Astrocyte of the cerebellum (primary cell): ENCODE measurements at regions not wholly inside any gene's neighbourhood (a gene's known extent, or its start where the extent isn't known, plus 50 kb on each side); places are given as distances from the start of the nearest gene placed in this dataset.
"Not testable (repeated sequence)": the region's sequence is repeated elsewhere in the genome, so short reads cannot be mapped to it uniquely, and the experiment has no call there.

Source experiments
- DNase-seq: peaks from one replicate; pipeline ENCODE4 v3.0.0-alpha.2; 2011; ENCODE audit warnings: low read depth
- H3K4me3 ChIP-seq: 2 replicates; pipeline ENCODE4 v1.5.1; 2011; ENCODE audit warnings: mild to moderate bottlenecking, low read depth, low read length, moderate library complexity
- CTCF ChIP-seq: IDR thresholded peaks from 2 replicates; pipeline ENCODE4 v1.5.1; 2012; ENCODE audit warnings: low read length, low read depth, moderate library complexity, mild to moderate bottlenecking; ENCODE audit errors: missing control alignments
- in situ Hi-C: cut with HindIII; loops from 2 replicates; pipeline ENCODE4 v1.10.0; 2017; ENCODE audit warnings: low sequenced_read_pairs

DNA sequence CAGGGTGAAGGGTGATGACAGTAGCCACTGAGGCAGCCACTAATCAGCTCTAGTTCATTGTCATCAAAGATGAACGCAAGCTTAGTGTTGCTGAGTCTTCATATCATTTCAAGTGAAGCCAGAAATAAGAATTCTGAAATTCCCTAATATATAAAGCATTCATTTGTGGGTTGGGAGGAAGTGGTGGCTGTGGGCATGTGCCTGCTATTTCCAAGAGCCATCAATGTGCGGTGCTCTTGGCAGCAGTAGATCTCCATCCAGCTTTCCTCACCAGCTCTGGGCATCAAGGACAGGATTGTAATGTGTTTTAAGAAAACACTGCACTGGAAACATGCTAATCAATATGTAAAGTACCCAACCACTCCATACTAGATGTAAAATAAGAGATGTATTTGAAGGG lies 202.5 kb upstream of the AHR start:
- no peak for DNase-seq
- H3K4me3 ChIP-seq, result no peak overlapping the region
- in situ Hi-C loops, result no loop called here
- no peak for TF ChIP-seq CTCF

DNA sequence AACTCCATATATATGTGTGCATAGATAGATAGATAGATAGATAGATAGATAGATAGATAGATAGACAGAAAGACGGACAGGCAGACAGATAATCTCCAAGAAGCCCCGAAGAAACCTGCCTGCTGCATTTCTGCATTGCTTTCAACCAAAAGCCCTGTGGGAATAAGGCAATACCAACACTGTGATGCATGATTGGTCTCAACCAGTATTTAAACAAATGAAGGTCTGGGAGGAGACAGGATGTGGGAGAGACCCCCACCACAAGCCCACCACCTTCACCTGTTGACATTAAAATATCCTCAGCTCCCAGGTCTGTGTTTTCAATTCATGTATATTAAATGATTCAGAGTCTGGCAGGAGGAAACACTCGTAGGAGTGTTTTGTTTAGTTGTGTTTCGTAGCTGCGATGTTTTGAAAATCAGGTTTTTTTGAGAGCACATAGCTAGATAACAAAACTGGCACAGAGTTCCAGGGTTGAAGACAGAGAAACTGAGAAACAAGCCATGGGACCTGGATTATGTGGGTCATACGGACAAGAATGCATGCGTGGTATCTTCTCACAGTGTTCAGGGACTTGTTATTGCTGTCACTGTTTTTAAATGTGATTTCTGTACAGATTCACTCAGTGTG lies 200.7 kb upstream of the AHR start:
- DNase-seq, result no peak
- in situ Hi-C loops, result no loop called here
- H3K4me3 ChIP-seq, result no peak overlapping the region
- TF ChIP-seq CTCF, result no peak

GRCh38 chr7:17098515-17098914 lies 199.9 kb upstream of the AHR start:
- H3K4me3 ChIP-seq, result no peak overlapping the region
- DNase-seq, result no peak
- in situ Hi-C loops, result no loop called here
- no peak for TF ChIP-seq CTCF

DNA sequence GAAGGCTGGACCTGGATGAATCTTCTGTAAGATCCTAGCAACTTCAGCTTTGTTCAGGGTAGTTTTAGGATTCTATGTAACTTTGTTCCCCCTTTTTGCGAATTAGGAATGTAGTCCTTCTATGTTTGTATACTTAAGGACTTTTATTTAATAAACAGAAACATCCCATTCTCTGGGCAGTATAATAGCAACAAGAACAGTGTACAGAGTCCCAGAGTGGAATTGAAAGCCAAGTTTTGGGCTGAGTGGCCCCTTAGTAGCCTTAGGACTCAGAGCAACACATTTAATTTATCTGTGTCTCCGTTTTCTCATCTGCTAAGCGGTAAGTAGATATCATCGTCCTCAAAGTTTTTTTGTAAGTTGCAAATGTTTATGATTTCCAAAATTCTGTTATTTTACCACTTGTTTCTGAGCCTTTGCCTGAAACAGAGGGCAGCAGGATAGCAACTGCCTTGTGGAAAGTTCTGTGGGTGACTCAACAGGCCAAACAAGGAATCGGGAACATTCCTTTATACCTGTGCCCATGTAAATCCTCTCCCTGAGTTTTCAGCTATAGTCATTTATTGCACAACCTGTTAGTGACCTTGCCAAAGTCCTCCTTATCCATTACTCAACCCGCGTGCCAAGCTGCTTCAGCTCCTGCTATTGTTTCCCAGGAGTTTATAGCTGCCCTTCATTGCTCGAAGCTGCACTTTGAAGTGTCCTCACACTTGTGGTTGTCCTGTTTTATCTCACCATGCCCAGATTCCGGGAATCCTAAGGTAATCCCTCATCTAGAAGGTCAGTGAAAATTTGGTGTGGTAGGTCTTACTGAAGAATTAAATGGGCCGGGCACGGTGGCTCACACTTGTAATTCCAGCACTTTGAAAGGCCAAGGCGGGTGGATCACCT lies 199.1 kb upstream of the AHR start:
- in situ Hi-C loops, result no loop called here
- DNase-seq, result no peak
- TF ChIP-seq CTCF, result no peak
- no peak overlapping the region for H3K4me3 ChIP-seq

DNA sequence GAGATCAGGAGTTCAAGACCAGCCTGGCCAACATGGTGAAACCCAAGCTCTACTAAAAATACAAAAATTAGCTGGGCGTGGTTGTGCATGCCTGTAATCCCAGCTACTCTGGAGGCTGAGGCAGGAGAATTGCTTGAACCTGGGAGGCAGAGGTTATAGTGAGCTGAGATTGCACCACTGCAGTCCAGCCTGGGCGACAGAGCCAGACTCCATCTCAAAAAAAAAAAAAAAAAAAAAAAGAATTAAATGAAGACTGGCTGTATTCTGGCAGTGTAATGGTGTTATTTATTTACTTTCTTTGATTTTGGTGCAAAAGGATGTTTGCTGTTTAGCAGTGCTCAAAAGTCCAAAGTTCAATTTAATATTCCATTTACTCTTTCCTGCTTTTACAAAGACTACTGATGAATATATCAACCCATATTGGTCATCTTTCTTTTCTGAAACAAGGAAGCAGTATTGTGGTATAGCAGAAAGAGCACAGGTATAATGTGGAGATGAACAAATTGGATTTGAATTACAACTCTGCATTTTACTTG lies 198.4 kb upstream of the AHR start:
- H3K4me3 ChIP-seq, in situ Hi-C loops, DNase-seq: not testable (repeated sequence)

DNA sequence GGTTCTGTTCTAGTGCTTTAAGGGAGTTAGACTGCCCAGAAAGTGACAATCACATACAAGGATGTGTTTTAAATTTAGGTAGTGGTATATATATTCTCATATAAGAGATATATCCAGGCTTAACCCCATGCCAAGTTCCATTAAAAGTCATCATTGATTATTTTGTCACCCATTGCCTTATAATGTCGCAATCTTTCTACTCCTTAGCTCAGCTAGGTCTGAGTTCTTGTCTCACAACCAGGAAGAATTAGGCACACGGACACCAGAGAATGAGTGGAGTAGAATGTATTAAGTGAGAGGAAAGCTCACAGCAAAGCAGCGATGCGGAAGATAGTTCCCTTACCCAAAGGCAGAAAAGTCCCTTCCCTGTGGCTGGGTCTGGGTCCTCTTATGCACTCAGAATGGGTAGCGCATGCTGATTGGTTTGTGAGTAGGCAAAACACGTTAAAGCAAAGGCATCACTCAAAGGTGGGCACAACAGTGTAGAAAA lies 197.2 kb upstream of the AHR start:
- TF ChIP-seq CTCF, result no peak
- in situ Hi-C loops, result no loop called here
- no peak for DNase-seq
- no peak overlapping the region for H3K4me3 ChIP-seq

DNA sequence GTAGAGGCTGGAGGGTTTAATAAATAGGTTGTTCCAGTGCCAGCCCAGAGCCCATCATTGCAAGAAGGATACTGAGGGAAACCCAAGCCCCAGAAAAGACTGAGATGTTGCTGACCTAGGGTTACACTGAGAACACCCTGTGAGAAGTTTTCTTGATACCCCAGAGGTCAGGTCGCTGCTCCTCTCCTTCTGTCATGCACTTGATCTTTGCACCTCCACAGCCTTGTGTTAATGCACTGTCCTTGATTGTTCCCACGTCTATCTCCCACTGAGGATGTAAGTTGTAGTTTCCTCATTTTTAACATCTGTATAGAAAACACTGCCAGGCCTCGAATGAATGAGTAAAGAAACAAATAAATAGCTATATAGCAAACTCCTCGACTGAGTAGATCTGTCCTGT lies 195.3 kb upstream of the AHR start:
- in situ Hi-C loops, result no loop called here

More for the DNA sequence above, 195.3 kb upstream of the AHR start:
- H3K4me3 ChIP-seq, result no peak overlapping the region
- no peak for TF ChIP-seq CTCF
- DNase-seq, result no peak
